Suppressor macrophage treated with lipopolysaccharide for 1 hour (primary cell): ENCODE measurements at regions not wholly inside any gene's neighbourhood (a gene's known extent, or its start where the extent isn't known, plus 50 kb on each side); places are given as distances from the start of the nearest gene placed in this dataset.
A peak's percentile ranks its signal among the peaks of the same experiment; 100 is the strongest.
"Not testable (repeated sequence)": the region's sequence is repeated elsewhere in the genome, so short reads cannot be mapped to it uniquely, and the experiment has no call there.

ENCODE experiments used
- DNase-seq, 3 donors: peaks; one replicate each; pipeline ENCODE4 v3.0.0-alpha.2; 2020 to 2022

- DNase-seq: no peak
These were observed 51.1 kb upstream of the CRY1 start for GRCh38 chr12:107144441-107144840.

GRCh38 chr12:107144990-107145389 is 51.6 kb upstream of the CRY1 start:
- no peak for DNase-seq

GRCh38 chr12:107145397-107145796 is 52.0 kb upstream of the CRY1 start:
- no peak for DNase-seq

- DNase-seq: no peak
These were observed 54.8 kb upstream of the CRY1 start for GRCh38 chr12:107148107-107148506.

GRCh38 chr12:107152315-107152714 is 59.0 kb upstream of the CRY1 start:
- no peak for DNase-seq

- no peak for DNase-seq
These were observed 66.1 kb upstream of the CRY1 start for GRCh38 chr12:107159384-107159900.

- DNase-seq: no peak
These were observed 70.1 kb upstream of the CRY1 start for GRCh38 chr12:107163413-107163812.

GRCh38 chr12:107164392-107164791 is 71.0 kb upstream of the CRY1 start:
- no peak for DNase-seq

- DNase-seq: no peak
These were observed 72.2 kb upstream of the CRY1 start for GRCh38 chr12:107165581-107165980.

- DNase-seq: no peak
These were observed 74.4 kb upstream of the CRY1 start for GRCh38 chr12:107167756-107168155.

- DNase-seq: no peak
These were observed 75.9 kb upstream of the CRY1 start for GRCh38 chr12:107169200-107169599.

- DNase-seq: no peak
These were observed 85.4 kb upstream of the CRY1 start for GRCh38 chr12:107178776-107179175.

GRCh38 chr12:107179871-107180270 is 86.5 kb upstream of the CRY1 start:
- DNase-seq: peak in 2 of 3 donors; percentile 7 to 9

GRCh38 chr12:107180272-107180671 is 86.9 kb upstream of the CRY1 start:
- DNase-seq: no peak

- no peak for DNase-seq
These were observed 91.1 kb upstream of the CRY1 start for GRCh38 chr12:107184359-107184930.

- DNase-seq: no peak
These were observed 103.3 kb upstream of the CRY1 start for GRCh38 chr12:107196681-107197080.

- no peak for DNase-seq
These were observed 107.0 kb upstream of the CRY1 start for GRCh38 chr12:107200394-107200793.

- no peak for DNase-seq
These were observed 114.7 kb upstream of the CRY1 start for GRCh38 chr12:107207931-107208525.

- not testable (repeated sequence) for DNase-seq
These were observed 116.4 kb upstream of the CRY1 start for GRCh38 chr12:107209700-107210099.

- DNase-seq: not testable (repeated sequence)
These were observed 121.0 kb upstream of the CRY1 start for GRCh38 chr12:107214373-107214773.

- not testable (repeated sequence) for DNase-seq
These were observed 123.1 kb upstream of the CRY1 start for GRCh38 chr12:107216411-107216810.

- DNase-seq: no peak
These were observed 126.0 kb upstream of the CRY1 start for GRCh38 chr12:107219301-107219700.

- no peak for DNase-seq
These were observed 128.6 kb upstream of the CRY1 start for GRCh38 chr12:107221913-107222312.

- DNase-seq: no peak
These were observed 130.5 kb upstream of the CRY1 start for GRCh38 chr12:107223821-107224220.

- peak in 1 of 3 donors; percentile 15 for DNase-seq
These were observed 132.3 kb upstream of the CRY1 start for GRCh38 chr12:107225635-107226034.
